M059J (cell line): ENCODE measurements at regions not wholly inside any gene's neighbourhood (a gene's known extent, or its start where the extent isn't known, plus 50 kb on each side); places are given as distances from the start of the nearest gene placed in this dataset.

Experiments
- DNase-seq: peaks from one replicate; pipeline ENCODE4 v3.0.0-alpha.2; 2012; ENCODE audit warnings: low read depth

DNA sequence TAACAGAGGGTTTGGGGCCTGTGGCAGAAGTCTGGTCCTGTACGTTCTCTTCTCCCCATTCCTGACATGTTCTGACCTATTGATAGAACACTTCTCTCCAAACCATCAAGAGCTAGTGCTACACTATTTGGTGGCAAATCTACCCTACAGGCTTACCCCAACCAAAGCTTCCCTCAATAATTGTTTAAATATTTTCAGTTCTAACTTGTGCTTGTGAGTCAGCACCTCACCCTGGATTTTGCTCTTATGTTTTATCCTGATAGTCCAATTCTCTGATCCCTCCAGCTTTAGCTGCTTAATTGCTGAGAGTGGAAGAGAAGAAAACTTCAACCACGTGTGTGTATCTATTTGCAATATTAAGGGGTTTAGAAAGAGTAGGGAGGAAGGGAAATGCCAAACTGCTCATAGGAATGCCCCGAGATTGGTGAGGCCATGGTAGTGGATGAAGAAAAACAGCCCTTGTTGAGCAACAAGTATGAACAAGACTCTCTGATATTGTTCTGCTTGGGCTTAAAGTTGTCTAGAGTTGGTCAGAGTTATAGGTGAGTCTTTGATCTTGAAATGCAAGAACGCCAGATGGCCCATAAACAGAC is 67.8 kb upstream of the PARD3B start:
- DNase-seq, result no peak

DNA sequence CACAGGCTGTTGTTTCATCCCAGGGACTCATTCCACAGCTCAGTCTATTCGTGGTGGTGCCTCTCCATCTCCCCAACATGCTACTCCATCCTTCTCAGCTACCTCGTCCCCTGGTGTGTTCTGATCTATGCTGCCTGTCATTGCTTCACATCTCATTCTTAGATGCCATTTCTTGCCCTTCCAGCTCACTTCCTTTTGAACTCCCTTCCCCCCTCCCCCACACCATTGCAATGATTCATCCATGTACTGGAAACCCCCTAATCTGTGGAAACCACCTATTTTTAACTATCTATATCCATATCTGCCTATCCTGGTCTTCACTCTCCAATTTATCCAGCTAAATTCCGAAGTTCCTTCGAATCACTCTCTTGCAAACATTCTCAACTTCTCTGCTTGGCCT is 65.7 kb upstream of the PARD3B start:
- DNase-seq, result peak; percentile 43

GRCh38 chr2:204480676-204481075 is 64.6 kb upstream of the PARD3B start:
- DNase-seq, result no peak

- peak; percentile 4 for DNase-seq
Measured at GRCh38 chr2:204483608-204484081, 61.6 kb upstream of the PARD3B start.

DNA sequence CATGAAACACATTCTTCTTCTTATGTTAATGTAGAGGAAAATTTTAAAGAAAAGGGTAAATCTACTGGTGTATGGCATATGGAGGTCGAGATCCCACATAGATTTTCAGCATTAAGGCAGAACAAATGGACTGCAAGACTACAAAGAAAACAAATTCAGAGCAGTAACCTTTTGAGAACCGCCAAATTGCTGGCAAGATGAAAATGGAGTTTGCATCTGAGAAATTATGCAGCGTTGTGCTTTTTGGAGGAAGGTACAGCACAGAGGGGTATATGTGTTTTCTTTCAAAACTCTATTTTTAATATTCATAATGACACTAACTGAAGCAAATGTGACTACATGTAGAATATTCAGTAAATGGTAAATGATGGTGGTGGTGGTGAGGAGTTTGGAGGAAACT is 59.0 kb upstream of the PARD3B start:
- DNase-seq, result no peak

DNA sequence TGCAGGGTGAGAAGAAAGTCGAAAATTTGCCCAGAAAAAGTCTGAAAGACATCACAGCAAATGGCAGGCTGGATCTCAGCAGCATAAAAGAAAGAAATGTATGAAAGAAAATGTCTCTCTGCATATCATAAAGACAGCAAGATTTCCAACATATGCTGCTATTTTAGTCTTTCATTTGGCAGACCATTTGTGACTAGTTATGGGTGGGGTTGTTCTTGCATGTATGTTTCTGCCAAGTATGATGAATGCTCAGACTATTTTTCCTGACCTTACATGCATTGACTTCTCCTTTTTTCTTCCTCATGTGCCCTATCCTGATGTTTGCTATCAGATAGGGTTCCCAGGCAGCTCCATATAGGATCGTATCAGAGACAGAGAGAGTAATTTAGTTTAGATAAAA is 58.5 kb upstream of the PARD3B start:
- no peak for DNase-seq

- no peak for DNase-seq
Measured at GRCh38 chr2:204487447-204488229, 57.6 kb upstream of the PARD3B start.

- DNase-seq, result peak; percentile 80
Measured at GRCh38 chr2:204491528-204491927, 53.7 kb upstream of the PARD3B start.

GRCh38 chr2:204492417-204492816 is 52.9 kb upstream of the PARD3B start:
- no peak for DNase-seq

GRCh38 chr2:204494681-204495080 is 50.6 kb upstream of the PARD3B start:
- DNase-seq, result no peak

DNA sequence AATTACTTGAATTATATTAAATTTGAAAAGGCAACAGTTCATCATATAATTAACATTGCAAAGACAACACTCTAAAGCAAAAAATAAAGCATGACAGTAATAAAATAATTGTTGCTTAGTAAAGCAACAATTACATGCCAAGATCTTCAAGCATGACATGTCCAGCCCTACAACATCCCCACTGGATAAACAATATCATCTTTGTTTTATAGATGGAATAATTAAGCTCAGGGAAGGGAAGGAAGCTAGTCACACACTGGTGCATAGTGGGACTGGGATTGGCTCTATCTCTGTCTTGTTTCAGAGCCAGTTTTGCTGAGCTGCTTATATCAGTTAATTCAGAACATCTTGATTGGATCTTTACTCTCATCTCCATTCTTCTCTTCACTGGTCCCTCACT is 49.9 kb upstream of the PARD3B start:
- DNase-seq, result no peak
